Epithelial cell of proximal tubule (primary cell): ENCODE measurements at regions not wholly inside any gene's neighbourhood (a gene's known extent, or its start where the extent isn't known, plus 50 kb on each side); places are given as distances from the start of the nearest gene placed in this dataset.

Experiments
- DNase-seq: peaks from one replicate; pipeline ENCODE4 v3.0.0-alpha.2; 2011; ENCODE audit warnings: low read depth
- H3K4me3 ChIP-seq: 2 replicates; pipeline ENCODE4 v1.5.1; 2011; ENCODE audit warnings: low read depth, mild to moderate bottlenecking, low read length
- CTCF ChIP-seq: conservative IDR thresholded peaks from 2 replicates; pipeline ENCODE4 v1.5.1; 2012; ENCODE audit warnings: low read depth, mild to moderate bottlenecking, low read length

- DNase-seq = no peak
- no peak for TF ChIP-seq CTCF
- no peak overlapping the region for H3K4me3 ChIP-seq
These were observed 59.1 kb downstream of the IRAG1 start for GRCh38 chr11:10634407-10634806.

- DNase-seq = no peak
- no peak overlapping the region for H3K4me3 ChIP-seq
- no peak for TF ChIP-seq CTCF
These were observed 60.3 kb downstream of the IRAG1 start for GRCh38 chr11:10633261-10633660.

DNA sequence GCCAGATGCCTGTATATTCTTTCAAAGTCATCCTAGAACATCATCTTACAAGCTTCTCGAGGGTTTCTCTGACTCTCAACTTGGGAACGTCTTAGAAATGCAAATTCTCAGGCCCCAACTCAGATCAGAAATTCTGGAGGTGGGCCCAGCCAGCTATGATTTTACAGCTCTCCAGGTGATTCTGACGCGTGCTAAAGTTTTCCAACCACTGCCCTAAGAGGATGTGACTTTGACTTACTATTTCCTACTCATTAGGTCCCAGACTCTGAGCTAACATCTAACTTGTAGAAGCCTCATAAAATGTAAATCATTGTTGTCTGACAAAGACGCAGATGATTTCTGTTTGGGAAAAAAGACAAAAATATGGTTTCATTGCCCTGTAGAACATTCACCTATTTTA lies 61.1 kb downstream of the IRAG1 start:
- DNase-seq = no peak
- no peak overlapping the region for H3K4me3 ChIP-seq
- TF ChIP-seq CTCF = no peak

DNA sequence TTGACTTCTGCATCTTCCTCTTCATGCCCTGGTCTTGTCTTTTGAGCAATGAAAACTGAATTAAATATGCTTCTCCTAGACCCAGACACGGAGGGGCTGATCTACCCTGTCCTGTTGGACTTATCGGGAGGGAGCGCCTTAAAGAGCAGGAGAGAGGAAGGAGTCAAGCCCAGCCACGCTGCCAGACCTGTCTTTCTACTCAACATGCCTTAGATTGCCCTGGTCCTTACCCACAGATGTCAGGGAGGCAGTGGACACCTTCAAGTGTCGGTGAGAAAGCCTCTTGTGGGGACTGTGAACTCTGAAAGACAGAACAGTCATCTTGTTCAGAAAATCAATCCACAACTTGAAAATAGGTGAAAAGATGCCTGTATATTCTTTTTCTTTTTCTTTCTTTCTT lies 61.8 kb downstream of the IRAG1 start:
- no peak for TF ChIP-seq CTCF
- DNase-seq = no peak
- H3K4me3 ChIP-seq = no peak overlapping the region

DNA sequence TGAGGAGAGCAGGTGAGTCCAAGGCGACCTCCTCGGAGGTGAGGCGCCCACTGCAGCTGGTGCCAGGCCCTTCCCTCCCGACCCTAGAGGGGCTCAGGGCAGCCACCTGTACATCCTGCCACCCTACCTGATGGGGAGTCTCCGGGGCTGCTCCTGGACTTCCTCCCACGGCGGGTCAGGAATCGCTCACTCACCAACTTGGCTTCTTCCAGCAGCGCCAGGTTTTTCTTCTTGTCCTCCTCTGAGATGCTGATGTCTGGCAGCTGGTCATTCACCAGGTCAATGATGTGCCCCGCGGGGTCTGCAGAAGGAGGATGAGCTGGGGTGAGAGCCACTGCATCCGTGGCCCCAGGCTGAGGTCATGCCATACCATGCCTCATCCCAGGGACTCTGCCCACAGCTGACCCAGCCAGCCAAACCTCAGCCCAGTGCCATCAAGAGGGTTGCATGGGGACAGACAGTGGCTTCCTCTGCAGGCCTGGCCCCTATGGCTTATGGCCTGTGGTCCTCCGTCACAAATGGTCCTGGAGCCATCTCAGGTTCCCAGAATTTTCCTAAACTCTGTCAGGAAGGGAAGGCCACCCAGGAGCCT lies 61.0 kb upstream of the LYVE1 start:
- TF ChIP-seq CTCF = no peak
- no peak overlapping the region for H3K4me3 ChIP-seq
- DNase-seq = no peak

GRCh38 chr11:10628508-10629236 lies 60.2 kb upstream of the LYVE1 start:
- DNase-seq = no peak
- TF ChIP-seq CTCF = no peak
- H3K4me3 ChIP-seq = no peak overlapping the region

GRCh38 chr11:10627816-10628215 lies 59.4 kb upstream of the LYVE1 start:
- H3K4me3 ChIP-seq = no peak overlapping the region
- DNase-seq = no peak
- TF ChIP-seq CTCF = no peak
